GM10266 (cell line): ENCODE measurements at regions not wholly inside any gene's neighbourhood (a gene's known extent, or its start where the extent isn't known, plus 50 kb on each side); places are given as distances from the start of the nearest gene placed in this dataset.

Experiments
- DNase-seq: peaks from one replicate; pipeline ENCODE4 v3.0.0; 2012; ENCODE audit errors: extremely low spot score
- TF ChIP-seq, protein P1 (sequence below): IDR thresholded peaks from 2 replicates; pipeline ENCODE4 v1.5.1; 2012; ENCODE audit warnings: mild to moderate bottlenecking, low read depth; ENCODE audit not compliant: control insufficient read depth, insufficient read depth; ENCODE audit errors: missing control alignments

DNA sequence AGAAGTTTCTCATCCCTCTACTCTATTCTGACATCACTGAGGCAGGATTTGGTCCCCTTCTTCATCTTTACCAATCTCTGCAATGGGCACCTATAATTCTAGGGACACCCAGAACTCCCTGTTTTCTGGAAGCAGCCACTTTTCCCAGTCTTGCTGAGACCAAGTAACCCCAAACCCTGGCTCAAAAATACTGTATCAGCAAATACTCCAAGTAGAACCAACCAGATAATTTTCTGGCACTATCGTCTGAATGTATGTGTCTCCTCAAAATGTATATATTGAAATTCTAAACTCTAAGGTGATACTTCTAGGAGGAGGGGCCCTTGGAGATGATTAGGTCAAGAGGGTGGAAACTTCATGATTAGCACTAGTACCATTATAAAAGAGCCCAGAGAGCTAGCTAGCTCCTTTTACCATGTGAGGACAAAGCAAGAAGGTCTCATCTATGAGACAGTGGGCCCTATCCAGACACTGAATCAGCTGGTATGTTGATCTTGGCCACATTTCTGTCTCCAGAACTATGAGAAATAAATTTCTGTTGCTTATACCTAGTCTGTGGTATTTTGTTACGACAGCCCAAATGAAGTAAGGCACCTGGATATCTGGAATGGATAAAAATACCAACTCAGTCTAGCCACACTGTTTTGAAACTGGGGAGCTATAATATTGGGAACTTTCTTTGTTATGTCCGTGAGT is 464.4 kb downstream of the CDH11 start:
- TF ChIP-seq, protein P1, sequence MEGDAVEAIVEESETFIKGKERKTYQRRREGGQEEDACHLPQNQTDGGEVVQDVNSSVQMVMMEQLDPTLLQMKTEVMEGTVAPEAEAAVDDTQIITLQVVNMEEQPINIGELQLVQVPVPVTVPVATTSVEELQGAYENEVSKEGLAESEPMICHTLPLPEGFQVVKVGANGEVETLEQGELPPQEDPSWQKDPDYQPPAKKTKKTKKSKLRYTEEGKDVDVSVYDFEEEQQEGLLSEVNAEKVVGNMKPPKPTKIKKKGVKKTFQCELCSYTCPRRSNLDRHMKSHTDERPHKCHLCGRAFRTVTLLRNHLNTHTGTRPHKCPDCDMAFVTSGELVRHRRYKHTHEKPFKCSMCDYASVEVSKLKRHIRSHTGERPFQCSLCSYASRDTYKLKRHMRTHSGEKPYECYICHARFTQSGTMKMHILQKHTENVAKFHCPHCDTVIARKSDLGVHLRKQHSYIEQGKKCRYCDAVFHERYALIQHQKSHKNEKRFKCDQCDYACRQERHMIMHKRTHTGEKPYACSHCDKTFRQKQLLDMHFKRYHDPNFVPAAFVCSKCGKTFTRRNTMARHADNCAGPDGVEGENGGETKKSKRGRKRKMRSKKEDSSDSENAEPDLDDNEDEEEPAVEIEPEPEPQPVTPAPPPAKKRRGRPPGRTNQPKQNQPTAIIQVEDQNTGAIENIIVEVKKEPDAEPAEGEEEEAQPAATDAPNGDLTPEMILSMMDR, result no peak
- no peak for DNase-seq

DNA sequence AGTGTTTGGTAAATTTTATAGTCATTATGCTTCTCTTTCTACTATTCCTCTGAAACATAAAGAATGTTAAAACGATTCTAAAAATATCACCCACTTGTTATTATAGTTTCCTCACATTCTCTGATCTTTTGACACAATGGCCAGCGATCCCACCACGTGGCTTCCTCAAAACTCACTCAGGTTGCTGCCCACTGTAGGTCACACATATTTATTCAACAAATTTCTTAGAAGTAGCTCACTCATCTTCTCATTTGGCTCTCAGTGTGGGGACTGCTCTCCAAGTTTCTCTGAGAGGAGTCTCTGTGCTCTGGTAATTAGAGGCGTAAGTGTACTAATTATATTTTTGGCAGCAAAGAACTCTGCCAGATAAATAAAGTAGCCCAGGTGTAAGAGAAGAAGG is 465.4 kb downstream of the CDH11 start:
- no peak for DNase-seq
- TF ChIP-seq, protein P1, result no peak

DNA sequence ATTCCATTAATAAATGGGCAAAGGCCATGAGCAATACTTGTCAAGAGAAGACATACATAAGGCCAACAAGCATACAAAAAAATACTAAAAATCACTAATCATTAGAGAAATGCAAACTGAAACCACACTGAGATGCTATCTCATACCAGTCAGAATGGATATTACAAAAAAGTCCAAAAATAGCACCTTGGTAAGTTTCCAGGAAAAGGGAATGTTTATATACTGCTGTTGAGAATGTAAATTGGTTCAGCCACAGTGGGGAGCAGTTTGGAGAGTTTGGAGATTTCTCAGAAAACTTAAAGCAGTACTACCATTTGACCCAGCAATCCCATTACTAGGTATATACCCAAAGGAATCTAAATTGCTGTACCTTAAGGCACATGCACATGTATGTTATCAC is 467.7 kb downstream of the CDH11 start:
- TF ChIP-seq, protein P1, result no peak
- DNase-seq, result no peak

DNA sequence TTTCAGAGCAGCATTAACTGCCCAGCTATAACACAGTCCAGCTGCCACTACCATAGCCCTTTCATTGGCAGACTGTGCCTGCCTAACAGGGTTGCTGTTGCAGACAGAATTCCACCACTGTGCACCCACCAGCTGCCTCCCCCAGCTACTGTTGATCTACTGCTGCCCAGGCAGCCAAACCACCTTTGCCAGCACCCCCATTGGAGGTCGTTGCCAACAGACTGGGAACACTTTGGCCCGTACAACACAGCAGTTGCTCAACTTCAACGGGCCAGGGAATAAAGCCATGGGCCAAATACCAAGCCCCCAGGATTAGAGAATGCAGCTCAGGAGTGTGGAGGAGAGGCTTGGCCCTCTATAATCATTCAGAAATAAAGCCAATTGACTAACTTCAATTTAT is 473.6 kb downstream of the CDH11 start:
- TF ChIP-seq, protein P1, result no peak
- no peak for DNase-seq

DNA sequence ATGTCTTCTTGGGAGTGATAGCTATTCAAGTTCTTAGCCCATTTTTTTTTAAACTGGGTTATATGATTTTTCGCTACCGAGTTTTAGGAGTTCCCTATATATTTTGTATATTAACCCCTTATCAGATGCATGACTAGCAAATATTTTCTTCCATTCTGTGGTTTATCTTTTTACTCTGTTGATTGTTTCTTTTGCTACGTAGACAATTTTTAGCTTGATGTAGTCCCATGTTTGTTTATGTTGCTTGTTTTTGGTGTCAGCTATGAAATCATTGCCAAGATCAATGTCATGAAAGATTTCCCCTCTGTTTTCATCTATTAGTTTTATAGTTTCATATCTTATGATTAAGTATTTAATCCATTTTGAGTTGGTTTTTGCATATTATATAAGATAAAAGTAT is 480.5 kb downstream of the CDH11 start:
- TF ChIP-seq, protein P1, result no peak

DNA sequence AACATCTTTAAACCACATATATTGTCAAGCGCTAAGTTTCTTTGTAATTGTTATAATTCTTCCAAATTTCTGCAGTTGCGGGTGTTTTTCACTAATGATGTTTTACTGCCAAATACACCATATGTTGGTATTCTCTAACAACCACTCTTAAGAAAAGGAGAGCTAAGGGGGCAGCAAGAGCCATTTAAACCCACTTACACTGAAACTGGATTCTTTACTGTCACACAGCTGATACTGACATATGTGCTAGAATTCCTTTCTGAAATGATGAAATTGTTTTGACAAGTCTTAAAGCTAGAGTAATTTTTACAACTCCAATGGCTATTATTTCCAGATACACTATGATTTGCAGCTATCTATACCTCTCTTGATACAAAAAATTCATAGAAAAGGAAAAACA is 483.1 kb downstream of the CDH11 start:
- TF ChIP-seq, protein P1, result no peak
- DNase-seq, result no peak

More for the DNA sequence above, 480.5 kb downstream of the CDH11 start:
- DNase-seq, result no peak

DNA sequence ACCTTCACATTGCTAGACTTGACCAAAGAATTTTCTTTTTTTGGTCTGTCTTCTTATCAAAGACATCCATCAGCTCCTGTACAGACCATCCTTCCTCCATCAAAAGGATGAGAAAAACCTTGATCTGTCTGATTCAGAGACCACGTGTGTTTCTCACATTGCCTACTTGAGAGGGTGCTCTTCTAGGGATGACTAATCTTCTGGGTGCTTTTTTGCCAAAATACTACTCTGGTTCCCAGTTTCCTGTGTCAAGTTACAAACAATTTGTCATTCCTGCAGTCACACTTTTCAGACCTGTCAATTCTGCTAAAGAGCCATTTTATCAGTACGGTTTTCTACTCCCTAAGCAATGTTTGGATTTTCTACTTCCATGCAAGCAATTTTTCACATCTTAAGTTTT is 492.2 kb downstream of the CDH11 start:
- DNase-seq, result no peak
- TF ChIP-seq, protein P1, result no peak
